DOHH2 (cell line): ENCODE measurements at regions not wholly inside any gene's neighbourhood (a gene's known extent, or its start where the extent isn't known, plus 50 kb on each side); places are given as distances from the start of the nearest gene placed in this dataset.

ENCODE experiments used
- H3F3A ChIP-seq: fragments of 200-600 bp; sonication (generic), shearing (Covaris generic); 2 replicates; pipeline ENCODE4 v1.6.0; 2016; ENCODE audit warnings: antibody characterized with exemption, mild to moderate bottlenecking; ENCODE audit not compliant: control insufficient read depth, insufficient read depth
- H3K27ac ChIP-seq: fragments of 200-600 bp; sonication (generic); 2 replicates; pipeline ENCODE4 v1.5.1; 2014; ENCODE audit warnings: low read depth, mild to moderate bottlenecking, low read length, moderate library complexity
- H3K27me3 ChIP-seq: fragments of 200-600 bp; sonication (generic); 2 replicates; pipeline ENCODE4 v1.6.1; 2014; ENCODE audit warnings: mild to moderate bottlenecking, low read length, mixed read lengths; ENCODE audit not compliant: control insufficient read depth
- H3K36me3 ChIP-seq: fragments of 200-600 bp; sonication (generic); 2 replicates; pipeline ENCODE4 v1.6.1; 2014; ENCODE audit warnings: mild to moderate bottlenecking, low read length, moderate library complexity, mixed read lengths; ENCODE audit not compliant: control insufficient read depth
- H3K4me1 ChIP-seq: fragments of 200-600 bp; sonication (generic); 2 replicates; pipeline ENCODE4 v1.6.1; 2014; ENCODE audit warnings: mild to moderate bottlenecking, low read length, mixed read lengths; ENCODE audit not compliant: control insufficient read depth
- H3K4me2 ChIP-seq: fragments of 200-600 bp; sonication (generic); 2 replicates; pipeline ENCODE4 v1.6.0; 2014; ENCODE audit warnings: mild to moderate bottlenecking, low read length, moderate library complexity
- H3K4me3 ChIP-seq: fragments of 200-600 bp; sonication (generic); 2 replicates; pipeline ENCODE4 v1.5.1; 2014; ENCODE audit warnings: mild to moderate bottlenecking, low read length, mixed read lengths
- H3K79me2 ChIP-seq: fragments of 200-600 bp; sonication (generic); 2 replicates; pipeline ENCODE4 v1.6.1; 2014; ENCODE audit warnings: mild to moderate bottlenecking, low read length, mixed read lengths; ENCODE audit not compliant: control insufficient read depth
- H3K9me2 ChIP-seq: fragments of 200-600 bp; sonication (generic); replicated peaks from 2 replicates; pipeline ENCODE4 v1.6.1; 2014; ENCODE audit warnings: mild to moderate bottlenecking, low read length, mixed read lengths; ENCODE audit not compliant: control insufficient read depth
- H3K9me3 ChIP-seq: fragments of 200-600 bp; sonication (generic); 2 replicates; pipeline ENCODE4 v1.6.1; 2014; ENCODE audit warnings: antibody characterized with exemption, low read length, mixed read lengths; ENCODE audit not compliant: control insufficient read depth, insufficient read depth
- H4K20me1 ChIP-seq: fragments of 200-600 bp; sonication (generic); 2 replicates; pipeline ENCODE4 v1.6.0; 2014; ENCODE audit warnings: low read depth, mild to moderate bottlenecking, antibody characterized with exemption, low read length, moderate library complexity; ENCODE audit not compliant: control insufficient read depth, insufficient read depth
- CTCF ChIP-seq: fragments of 200-600 bp; sonication (generic); IDR thresholded peaks from one replicate; pipeline ENCODE4 v1.5.1; 2014; ENCODE audit warnings: antibody characterized with exemption, mild to moderate bottlenecking, low read depth, low read length; ENCODE audit not compliant: poor library complexity, severe bottlenecking
- EZH2phosphoT487 ChIP-seq: fragments of 200-600 bp; sonication (generic); IDR thresholded peaks from 2 replicates; pipeline ENCODE4 v1.6.1; 2017; ENCODE audit warnings: borderline replicate concordance, mild to moderate bottlenecking, antibody characterized with exemption, low read length, moderate library complexity, mixed read lengths

GRCh38 chr7:41428381-41428780 is 274.5 kb downstream of the INHBA start:
- 0 out of 2 replicates have a peak, but pooled peaks cover 4% of the 10 kb centered on the region for H3K9me2 ChIP-seq
- no peaks in the 10 kb centered on the region for H3K27me3 ChIP-seq
- no peak overlapping the region for H3K27ac ChIP-seq
- no peaks in the 10 kb centered on the region for H3K9me3 ChIP-seq
- no peak overlapping the region for H3K4me3 ChIP-seq
- TF ChIP-seq EZH2phosphoT487 (no peak), CTCF (no peak)
- no peaks in the 10 kb centered on the region for H3F3A ChIP-seq
- H3K4me2 ChIP-seq: no peak overlapping the region
- H3K4me1 ChIP-seq: no peaks in the 10 kb centered on the region
- no peaks in the 10 kb centered on the region for H3K79me2 ChIP-seq
- H3K36me3 ChIP-seq: no peaks in the 10 kb centered on the region
- no peaks in the 10 kb centered on the region for H4K20me1 ChIP-seq

- Histone ChIP-seq H3K27ac (no peak overlapping the region), H3K4me2 (no peak overlapping the region), H3K9me3 (no peaks in the 10 kb centered on the region), H3K36me3 (no peaks in the 10 kb centered on the region), H3F3A (no peaks in the 10 kb centered on the region), H3K27me3 (no peaks in the 10 kb centered on the region), H3K4me1 (no peaks in the 10 kb centered on the region), H3K4me3 (no peak overlapping the region), H4K20me1 (no peaks in the 10 kb centered on the region), H3K9me2 (no peaks in the 10 kb centered on the region), H3K79me2 (no peaks in the 10 kb centered on the region)
- no peak for TF ChIP-seq CTCF
- TF ChIP-seq EZH2phosphoT487: no peak
Observed at GRCh38 chr7:41425926-41426325, 277.0 kb downstream of the INHBA start.

GRCh38 chr7:41421056-41421455 is 281.8 kb downstream of the INHBA start:
- no peaks in the 10 kb centered on the region for H3K9me2 ChIP-seq
- TF ChIP-seq EZH2phosphoT487 (no peak), CTCF (no peak)
- H3K79me2 ChIP-seq: no peaks in the 10 kb centered on the region
- no peak overlapping the region for H3K27ac ChIP-seq
- no peaks in the 10 kb centered on the region for H4K20me1 ChIP-seq
- no peak overlapping the region for H3K4me3 ChIP-seq
- H3F3A ChIP-seq: no peaks in the 10 kb centered on the region
- no peak overlapping the region for H3K4me2 ChIP-seq
- no peaks in the 10 kb centered on the region for H3K9me3 ChIP-seq
- H3K4me1 ChIP-seq: no peaks in the 10 kb centered on the region
- H3K27me3 ChIP-seq: no peaks in the 10 kb centered on the region
- H3K36me3 ChIP-seq: no peaks in the 10 kb centered on the region

GRCh38 chr7:41420421-41420820 is 282.5 kb downstream of the INHBA start:
- Histone ChIP-seq H4K20me1 (no peaks in the 10 kb centered on the region), H3F3A (no peaks in the 10 kb centered on the region), H3K4me3 (no peak overlapping the region), H3K27me3 (no peaks in the 10 kb centered on the region), H3K4me2 (no peak overlapping the region), H3K79me2 (no peaks in the 10 kb centered on the region), H3K36me3 (no peaks in the 10 kb centered on the region), H3K9me2 (no peaks in the 10 kb centered on the region), H3K9me3 (no peaks in the 10 kb centered on the region), H3K27ac (no peak overlapping the region), H3K4me1 (no peaks in the 10 kb centered on the region)
- TF ChIP-seq CTCF: no peak
- no peak for TF ChIP-seq EZH2phosphoT487
